ENCODE measurements at regions not wholly inside any gene's neighbourhood (a gene's known extent, or its start where the extent isn't known, plus 50 kb on each side); places are given as distances from the start of the nearest gene placed in this dataset.

DNA sequence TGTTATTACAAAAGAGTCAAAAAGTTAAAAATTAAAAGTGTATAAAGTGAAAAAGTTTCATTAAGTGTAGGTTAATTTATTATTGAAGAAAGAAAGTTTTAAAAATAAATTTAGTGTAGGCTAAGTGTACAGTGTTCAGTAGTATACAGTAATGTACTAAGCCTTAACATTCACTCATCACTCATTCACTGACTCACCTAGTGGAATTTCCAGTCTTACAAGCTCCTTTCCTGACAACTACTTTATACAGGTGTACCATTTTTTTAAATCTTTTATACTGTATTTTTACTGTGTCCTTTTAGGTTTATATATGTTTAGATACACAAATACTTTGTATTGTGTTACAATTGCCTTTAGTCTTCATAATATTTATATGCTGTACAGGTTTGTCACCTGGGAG lies 530.2 kb upstream of the FAM174A start:
- Histone ChIP-seq H3K9me2 (replicated peaks; ENCODE audit: low read length) (no peaks in the 10 kb centered on the region), H3K4me1 (ENCODE audit: insufficient read depth, low read length) (peaks cover 9% of the 10 kb centered on the region), H3K4me3 (ENCODE audit: low read length) (no peak overlapping the region), H3K79me2 (ENCODE audit: low read length) (no peaks in the 10 kb centered on the region), H3K27me3 (ENCODE audit: low read length) (no peaks in the 10 kb centered on the region), H2AFZ (ENCODE audit: low read length) (0 out of 2 replicates have a peak overlapping the region, but pooled peaks have one; percentile 40), H4K20me1 (ENCODE audit: low read length) (no peaks in the 10 kb centered on the region), H3K9me3 (ENCODE audit: low read length) (no peaks in the 10 kb centered on the region), H3F3A (ENCODE audit: low read length, unreplicated experiment) (no peaks in the 10 kb centered on the region), H3K4me2 (ENCODE audit: low read length) (peak overlapping the region; percentile 31), H3K27ac (ENCODE audit: low read length) (0 out of 2 replicates have a peak overlapping the region, but pooled peaks have one; percentile 8), H3K9ac (ENCODE audit: low read length) (no peak overlapping the region), H3K36me3 (ENCODE audit: low read depth, low read length) (no peaks in the 10 kb centered on the region)
- CTCF ChIA-PET = no interaction called here
- ATAC-seq (peak; percentile 100), DNase-seq (peak; percentile 93)
- no TSS peak for BruUV-seq (replicated peaks)
- POLR2A ChIA-PET (ENCODE audit: unreplicated experiment) = no interaction called here
- intact Hi-C loops (cut with micrococcal nuclease) = loop anchor here (10.0 kb wide), 2 partner anchors 300 to 310 kb away; no protein-coding TSS in a partner anchor
- no peak for TF ChIP-seq EZH2phosphoT487 (IDR thresholded peaks at IDR 0.05; ENCODE audit: borderline replicate concordance, low read length)
- no peak for TF ChIP-seq EZH2 (IDR thresholded peaks at IDR 0.05; ENCODE audit: low read length, unreplicated experiment)
- TF ChIP-seq, protein P1, sequence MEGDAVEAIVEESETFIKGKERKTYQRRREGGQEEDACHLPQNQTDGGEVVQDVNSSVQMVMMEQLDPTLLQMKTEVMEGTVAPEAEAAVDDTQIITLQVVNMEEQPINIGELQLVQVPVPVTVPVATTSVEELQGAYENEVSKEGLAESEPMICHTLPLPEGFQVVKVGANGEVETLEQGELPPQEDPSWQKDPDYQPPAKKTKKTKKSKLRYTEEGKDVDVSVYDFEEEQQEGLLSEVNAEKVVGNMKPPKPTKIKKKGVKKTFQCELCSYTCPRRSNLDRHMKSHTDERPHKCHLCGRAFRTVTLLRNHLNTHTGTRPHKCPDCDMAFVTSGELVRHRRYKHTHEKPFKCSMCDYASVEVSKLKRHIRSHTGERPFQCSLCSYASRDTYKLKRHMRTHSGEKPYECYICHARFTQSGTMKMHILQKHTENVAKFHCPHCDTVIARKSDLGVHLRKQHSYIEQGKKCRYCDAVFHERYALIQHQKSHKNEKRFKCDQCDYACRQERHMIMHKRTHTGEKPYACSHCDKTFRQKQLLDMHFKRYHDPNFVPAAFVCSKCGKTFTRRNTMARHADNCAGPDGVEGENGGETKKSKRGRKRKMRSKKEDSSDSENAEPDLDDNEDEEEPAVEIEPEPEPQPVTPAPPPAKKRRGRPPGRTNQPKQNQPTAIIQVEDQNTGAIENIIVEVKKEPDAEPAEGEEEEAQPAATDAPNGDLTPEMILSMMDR (conservative IDR thresholded peaks at IDR 0.05; ENCODE audit: low read depth, low read length) = no peak

DNA sequence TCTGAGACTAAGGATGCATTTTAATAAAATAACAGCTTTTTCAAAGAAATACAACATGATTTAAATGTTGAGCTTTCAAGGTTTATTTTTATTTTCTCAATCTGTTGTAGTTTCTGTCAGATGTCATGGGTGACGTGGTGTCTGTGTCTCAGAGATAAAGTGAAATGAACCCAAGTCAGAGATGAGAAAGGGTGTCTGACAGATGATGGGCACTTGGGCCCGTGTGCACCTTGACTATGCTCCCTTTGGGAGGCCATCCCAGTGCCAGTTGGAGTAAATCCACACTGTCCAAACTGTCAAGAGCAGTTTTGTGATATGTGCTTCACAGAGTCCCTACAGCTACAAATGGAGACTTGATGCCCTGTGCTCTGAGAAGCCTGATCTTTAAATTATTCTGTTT lies 536.9 kb upstream of the FAM174A start:
- H3K4me2 ChIP-seq (ENCODE audit: low read length) = no peak overlapping the region
- no peaks in the 10 kb centered on the region for H4K20me1 ChIP-seq (ENCODE audit: low read length)
- no peaks in the 10 kb centered on the region for H3K79me2 ChIP-seq (ENCODE audit: low read length)
- CTCF ChIA-PET = no interaction called here
- no peak overlapping the region for H2AFZ ChIP-seq (ENCODE audit: low read length)
- no peaks in the 10 kb centered on the region for H3F3A ChIP-seq (ENCODE audit: low read length, unreplicated experiment)
- intact Hi-C loops (cut with micrococcal nuclease) = no loop called here
- POLR2A ChIA-PET (ENCODE audit: unreplicated experiment) = interaction anchor here (0.7 kb wide), 1 partner anchor 930 kb away, joined by 12 read pairs; no protein-coding TSS in a partner anchor
- no peaks in the 10 kb centered on the region for H3K9me3 ChIP-seq (ENCODE audit: low read length)
- H3K27ac ChIP-seq (ENCODE audit: low read length) = no peak overlapping the region
- DNase-seq = no peak
- H3K36me3 ChIP-seq (ENCODE audit: low read depth, low read length) = no peaks in the 10 kb centered on the region
- H3K4me1 ChIP-seq (ENCODE audit: insufficient read depth, low read length) = no peaks in the 10 kb centered on the region
- H3K9me2 ChIP-seq (replicated peaks; ENCODE audit: low read length) = no peaks in the 10 kb centered on the region
- no peak overlapping the region for H3K4me3 ChIP-seq (ENCODE audit: low read length)
- TF ChIP-seq, protein P1 (conservative IDR thresholded peaks at IDR 0.05; ENCODE audit: low read depth, low read length) = no peak
- TF ChIP-seq EZH2 (IDR thresholded peaks at IDR 0.05; ENCODE audit: low read length, unreplicated experiment) (no peak), EZH2phosphoT487 (IDR thresholded peaks at IDR 0.05; ENCODE audit: borderline replicate concordance, low read length) (no peak)
- no peak overlapping the region for H3K9ac ChIP-seq (ENCODE audit: low read length)
- BruUV-seq (replicated peaks) = no TSS peak
- ATAC-seq = no peak
- no peaks in the 10 kb centered on the region for H3K27me3 ChIP-seq (ENCODE audit: low read length)

DNA sequence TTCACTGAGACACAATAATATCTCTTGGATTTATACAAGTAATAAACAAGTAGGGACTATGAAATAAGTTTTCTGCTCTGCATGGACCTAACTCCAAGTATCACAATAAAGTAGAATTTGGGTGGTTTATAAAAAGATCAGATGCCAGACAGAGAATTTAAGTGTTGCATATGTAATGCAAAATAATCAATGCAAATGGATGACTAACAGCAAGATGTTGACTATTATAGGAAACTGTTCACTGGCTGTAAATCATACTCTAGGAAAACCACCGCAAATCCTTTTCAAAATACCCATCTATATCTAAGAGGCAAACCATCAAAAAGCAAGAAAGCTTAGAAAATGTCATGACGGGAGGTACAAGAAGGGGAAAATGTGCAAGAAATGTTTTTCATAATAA lies 539.8 kb upstream of the FAM174A start:
- no peaks in the 10 kb centered on the region for H3F3A ChIP-seq (ENCODE audit: low read length, unreplicated experiment)
- no TSS peak for BruUV-seq (replicated peaks)
- DNase-seq (no peak), ATAC-seq (no peak)
- no peaks in the 10 kb centered on the region for H3K9me3 ChIP-seq (ENCODE audit: low read length)
- H3K27ac ChIP-seq (ENCODE audit: low read length) = no peak overlapping the region
- H2AFZ ChIP-seq (ENCODE audit: low read length) = no peak overlapping the region
- no peak overlapping the region for H3K4me2 ChIP-seq (ENCODE audit: low read length)
- H3K4me1 ChIP-seq (ENCODE audit: insufficient read depth, low read length) = no peaks in the 10 kb centered on the region
- H3K36me3 ChIP-seq (ENCODE audit: low read depth, low read length) = no peaks in the 10 kb centered on the region
- no peaks in the 10 kb centered on the region for H3K27me3 ChIP-seq (ENCODE audit: low read length)
- no peaks in the 10 kb centered on the region for H4K20me1 ChIP-seq (ENCODE audit: low read length)
- CTCF ChIA-PET = no interaction called here
- POLR2A ChIA-PET (ENCODE audit: unreplicated experiment) = no interaction called here
- intact Hi-C loops (cut with micrococcal nuclease) = no loop called here
- H3K4me3 ChIP-seq (ENCODE audit: low read length) = no peak overlapping the region
- H3K9ac ChIP-seq (ENCODE audit: low read length) = no peak overlapping the region
- H3K79me2 ChIP-seq (ENCODE audit: low read length) = no peaks in the 10 kb centered on the region
- TF ChIP-seq EZH2 (IDR thresholded peaks at IDR 0.05; ENCODE audit: low read length, unreplicated experiment) (no peak), EZH2phosphoT487 (IDR thresholded peaks at IDR 0.05; ENCODE audit: borderline replicate concordance, low read length) (no peak)
- TF ChIP-seq, protein P1 (conservative IDR thresholded peaks at IDR 0.05; ENCODE audit: low read depth, low read length) = no peak
- no peaks in the 10 kb centered on the region for H3K9me2 ChIP-seq (replicated peaks; ENCODE audit: low read length)

Measured in PC-3 (cell line).